NOMO-1 treated with dmso at 0.1 percent for 144 hours (cell line): ENCODE measurements at regions not wholly inside any gene's neighbourhood (a gene's known extent, or its start where the extent isn't known, plus 50 kb on each side); places are given as distances from the start of the nearest gene placed in this dataset.
A peak's percentile ranks its signal among the peaks of the same experiment; 100 is the strongest.
"Not testable (repeated sequence)": the region's sequence is repeated elsewhere in the genome, so short reads cannot be mapped to it uniquely, and the experiment has no call there.

Experiments used
- DNase-seq: peaks from one replicate; lab custom pipeline; 2025; ENCODE audit not compliant: unreplicated experiment; lab: John Stamatoyannopoulos, UW

- not testable (repeated sequence) for DNase-seq
Measured at GRCh38 chr16:72729552-72729951, 318.4 kb downstream of the ZFHX3 start.

- no peak for DNase-seq
Measured at GRCh38 chr16:72728516-72728915, 319.4 kb downstream of the ZFHX3 start.

GRCh38 chr16:72727565-72727964 is 320.4 kb downstream of the ZFHX3 start:
- DNase-seq, result no peak

GRCh38 chr16:72725643-72726042 is 322.3 kb downstream of the ZFHX3 start:
- no peak for DNase-seq

GRCh38 chr16:72723781-72724180 is 324.1 kb downstream of the ZFHX3 start:
- no peak for DNase-seq

GRCh38 chr16:72722552-72722951 is 325.4 kb downstream of the ZFHX3 start:
- DNase-seq, result no peak

GRCh38 chr16:72721981-72722380 is 325.9 kb downstream of the ZFHX3 start:
- no peak for DNase-seq

GRCh38 chr16:72715267-72715666 is 332.7 kb downstream of the ZFHX3 start:
- no peak for DNase-seq

GRCh38 chr16:72711823-72712222 is 336.1 kb downstream of the ZFHX3 start:
- no peak for DNase-seq

GRCh38 chr16:72705801-72706200 is 342.1 kb downstream of the ZFHX3 start:
- no peak for DNase-seq

GRCh38 chr16:72704746-72705372 is 343.1 kb downstream of the ZFHX3 start:
- DNase-seq, result no peak

- no peak for DNase-seq
Measured at GRCh38 chr16:72689851-72690250, 358.1 kb downstream of the ZFHX3 start.

GRCh38 chr16:72680732-72681131 is 367.2 kb downstream of the ZFHX3 start:
- DNase-seq, result no peak

GRCh38 chr16:72679856-72680255 is 368.1 kb downstream of the ZFHX3 start:
- DNase-seq, result no peak

- no peak for DNase-seq
Measured at GRCh38 chr16:72677662-72678447, 370.1 kb downstream of the ZFHX3 start.

- no peak for DNase-seq
Measured at GRCh38 chr16:72673118-72673517, 374.8 kb downstream of the ZFHX3 start.

GRCh38 chr16:72666267-72666666 is 381.7 kb downstream of the ZFHX3 start:
- DNase-seq, result no peak

GRCh38 chr16:72665701-72666100 is 382.2 kb downstream of the ZFHX3 start:
- DNase-seq, result no peak

GRCh38 chr16:72664509-72665408 is 383.2 kb downstream of the ZFHX3 start:
- DNase-seq, result peak; percentile 95

GRCh38 chr16:72664056-72664508 is 383.8 kb downstream of the ZFHX3 start:
- DNase-seq, result no peak

- no peak for DNase-seq
Measured at GRCh38 chr16:72658888-72659717, 388.8 kb downstream of the ZFHX3 start.
